ENCODE measurements at regions not wholly inside any gene's neighbourhood (a gene's known extent, or its start where the extent isn't known, plus 50 kb on each side); places are given as distances from the start of the nearest gene placed in this dataset.

- no peak for DNase-seq (ENCODE audit: low read depth)
These were observed 464.5 kb upstream of the SETBP1 start for GRCh38 chr18:44216169-44216568.

- no peak for DNase-seq (ENCODE audit: low read depth)
These were observed 453.2 kb upstream of the SETBP1 start for GRCh38 chr18:44227501-44227900.

- DNase-seq (ENCODE audit: low read depth) = peak; percentile 68
These were observed 451.0 kb upstream of the SETBP1 start for GRCh38 chr18:44229693-44230108.

- DNase-seq (ENCODE audit: low read depth) = no peak
These were observed 448.8 kb upstream of the SETBP1 start for GRCh38 chr18:44231936-44232335.

DNA sequence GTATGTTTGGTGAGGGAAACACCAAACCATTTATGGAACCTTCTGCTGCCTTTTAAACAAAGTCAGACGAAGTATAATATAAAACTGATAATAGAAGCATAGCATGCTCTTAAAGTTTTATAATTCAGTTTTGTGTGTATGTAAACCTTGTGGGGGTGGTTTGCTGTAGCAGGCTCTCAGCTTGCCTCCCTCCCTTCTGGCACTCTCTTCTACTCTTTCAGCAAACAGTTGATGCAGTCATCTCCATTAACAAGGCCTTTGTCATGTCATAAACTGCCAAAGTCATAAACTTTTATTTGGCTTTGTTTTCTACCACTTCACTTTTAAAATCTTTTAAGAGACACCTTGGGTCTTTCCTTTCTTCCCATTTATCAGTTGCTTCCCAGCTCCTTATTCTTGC lies 448.2 kb upstream of the SETBP1 start:
- DNase-seq (ENCODE audit: low read depth) = no peak

- DNase-seq (ENCODE audit: low read depth) = no peak
These were observed 442.2 kb upstream of the SETBP1 start for GRCh38 chr18:44238454-44238853.

DNA sequence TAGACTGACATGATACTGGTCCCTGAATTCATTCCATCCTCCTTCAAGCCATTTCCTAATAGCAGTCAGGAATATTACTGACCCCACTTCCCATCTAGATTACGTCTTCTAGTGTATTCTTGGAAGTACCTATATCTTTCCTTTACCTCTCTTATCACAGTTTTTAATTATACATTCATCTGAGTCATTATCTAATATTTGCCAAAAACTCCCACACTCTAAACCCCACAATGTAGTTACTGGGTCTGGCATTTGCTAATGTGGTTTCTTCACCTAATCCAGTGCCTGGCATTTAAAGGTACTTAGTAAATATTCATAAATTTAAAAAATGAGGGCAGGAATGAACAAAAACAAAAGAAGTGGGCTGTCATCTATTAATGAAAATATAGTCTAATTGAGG lies 441.8 kb upstream of the SETBP1 start:
- DNase-seq (ENCODE audit: low read depth) = no peak

DNA sequence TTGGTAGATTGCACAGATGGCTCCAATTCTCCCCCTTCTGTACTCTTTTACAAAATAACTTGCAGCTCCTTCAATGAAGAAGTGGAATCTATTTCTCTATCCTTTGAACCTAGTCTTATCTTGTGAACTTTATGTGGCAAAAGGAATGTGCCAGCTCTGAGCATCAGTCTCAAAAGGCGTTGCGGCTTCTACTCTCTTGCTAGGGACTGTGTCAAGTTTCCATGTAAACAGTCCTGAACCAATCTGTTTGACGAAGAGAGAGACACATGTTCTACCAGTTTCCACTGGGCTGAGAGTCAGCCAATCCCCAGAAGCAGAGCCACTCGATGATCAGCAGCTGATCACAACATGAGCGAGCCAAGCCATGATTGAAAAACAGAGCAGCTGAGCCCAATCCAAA lies 439.7 kb upstream of the SETBP1 start:
- DNase-seq (ENCODE audit: low read depth) = no peak

DNA sequence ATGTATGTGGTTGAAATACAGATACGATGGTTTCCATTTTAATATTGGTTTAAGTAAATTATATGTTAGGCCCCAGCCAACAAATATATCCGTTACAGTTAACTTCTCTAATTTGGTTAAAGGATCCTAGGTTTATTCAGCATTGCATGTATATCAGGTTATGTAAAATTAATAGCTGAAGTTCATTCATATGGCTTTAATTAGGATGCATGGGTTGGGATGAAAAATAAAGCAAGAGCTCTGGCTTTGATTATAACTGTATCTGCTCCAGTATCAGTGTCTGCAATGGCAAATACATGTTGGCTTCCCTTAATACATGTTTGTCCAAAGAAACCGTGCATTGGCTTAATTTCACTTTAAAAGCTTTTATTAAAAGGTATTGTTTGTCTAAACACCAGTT lies 435.7 kb upstream of the SETBP1 start:
- DNase-seq (ENCODE audit: low read depth) = no peak

DNA sequence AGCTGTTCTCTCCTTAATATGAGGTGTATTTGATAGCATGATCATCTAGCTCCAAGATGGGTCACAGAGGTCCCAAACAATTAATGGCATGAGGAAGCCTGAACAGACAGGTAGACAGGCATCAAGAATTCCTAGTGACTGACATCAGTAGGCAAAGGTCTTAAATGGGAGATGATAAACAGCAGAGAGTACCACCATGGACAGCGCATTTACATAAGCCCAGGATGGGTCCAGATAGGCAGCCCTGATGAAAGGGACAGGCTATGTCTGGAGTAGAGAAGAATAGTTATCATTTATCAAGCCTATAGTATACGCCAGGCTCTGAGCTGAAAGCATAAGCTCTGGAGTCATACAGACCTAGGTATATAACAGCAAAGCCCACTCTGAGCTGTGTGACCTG lies 434.7 kb upstream of the SETBP1 start:
- peak; percentile 7 for DNase-seq (ENCODE audit: low read depth)

- no peak for DNase-seq (ENCODE audit: low read depth)
These were observed 422.6 kb upstream of the SETBP1 start for GRCh38 chr18:44258086-44258485.

GRCh38 chr18:44258576-44258975 lies 422.1 kb upstream of the SETBP1 start:
- no peak for DNase-seq (ENCODE audit: low read depth)

GRCh38 chr18:44259610-44260009 lies 421.1 kb upstream of the SETBP1 start:
- DNase-seq (ENCODE audit: low read depth) = no peak

GRCh38 chr18:44265437-44265836 lies 415.3 kb upstream of the SETBP1 start:
- no peak for DNase-seq (ENCODE audit: low read depth)

- no peak for DNase-seq (ENCODE audit: low read depth)
These were observed 407.4 kb upstream of the SETBP1 start for GRCh38 chr18:44273298-44273697.

GRCh38 chr18:44280479-44280878 lies 400.2 kb upstream of the SETBP1 start:
- no peak for DNase-seq (ENCODE audit: low read depth)

- DNase-seq (ENCODE audit: low read depth) = no peak
These were observed 394.6 kb upstream of the SETBP1 start for GRCh38 chr18:44286049-44286448.

DNA sequence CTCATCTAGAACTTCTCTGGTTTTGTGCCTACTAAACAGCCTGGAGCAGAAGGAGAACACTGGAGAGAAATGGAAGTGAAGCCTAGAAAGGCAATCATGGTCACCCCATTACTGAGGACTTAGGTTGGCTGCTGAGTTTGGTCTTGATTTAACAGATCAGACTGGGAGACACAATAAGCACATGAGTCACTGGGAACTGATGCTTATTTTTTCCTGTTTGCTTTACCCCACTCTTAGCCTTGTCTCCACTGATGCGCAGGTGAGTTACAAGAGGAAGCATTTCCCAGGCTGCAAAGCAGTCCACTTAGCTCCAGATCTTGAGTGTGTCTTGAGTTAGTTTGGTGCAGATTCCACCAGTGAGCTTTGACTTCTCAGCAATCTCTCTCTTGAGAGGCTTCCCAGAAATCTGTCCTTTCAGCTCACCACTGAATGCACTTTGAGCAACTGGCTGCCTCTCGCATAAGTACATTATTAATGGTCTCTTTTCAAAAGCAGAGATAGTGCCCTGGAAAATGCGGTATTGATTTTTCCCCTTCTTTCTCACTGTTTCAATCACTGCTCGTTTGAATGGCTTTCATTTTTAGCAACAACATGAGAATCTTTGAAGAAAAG lies 390.2 kb upstream of the SETBP1 start:
- peak; percentile 54 for DNase-seq (ENCODE audit: low read depth)

GRCh38 chr18:44298566-44298965 lies 382.1 kb upstream of the SETBP1 start:
- DNase-seq (ENCODE audit: low read depth) = no peak

DNA sequence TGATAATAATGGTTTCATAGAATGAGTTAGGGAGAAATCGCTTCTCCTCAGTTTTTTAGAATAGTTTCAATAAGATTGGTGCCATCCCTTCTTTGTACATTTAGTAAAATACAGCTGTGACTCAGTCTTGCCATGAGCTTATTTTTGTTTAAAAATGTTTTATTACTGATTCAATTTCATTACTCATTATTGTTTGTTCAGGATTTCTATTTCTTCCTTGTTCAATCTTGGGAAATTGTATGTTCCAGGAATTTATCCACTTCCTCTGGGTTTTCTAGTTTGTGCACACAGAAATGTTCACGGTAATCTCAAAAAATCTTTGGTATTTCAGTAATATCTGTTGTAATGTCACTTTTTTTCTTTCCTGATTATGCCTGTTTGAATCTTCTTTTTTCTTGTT lies 371.5 kb upstream of the SETBP1 start:
- peak; percentile 13 for DNase-seq (ENCODE audit: low read depth)

GRCh38 chr18:44320619-44321460 lies 359.8 kb upstream of the SETBP1 start:
- no peak for DNase-seq (ENCODE audit: low read depth)

GRCh38 chr18:44321868-44322590 lies 358.7 kb upstream of the SETBP1 start:
- no peak for DNase-seq (ENCODE audit: low read depth)

GRCh38 chr18:44323125-44323524 lies 357.6 kb upstream of the SETBP1 start:
- no peak for DNase-seq (ENCODE audit: low read depth)

Data from renal cortical epithelial cell (primary cell).